ENCODE measurements at regions not wholly inside any gene's neighbourhood (a gene's known extent, or its start where the extent isn't known, plus 50 kb on each side); places are given as distances from the start of the nearest gene placed in this dataset.
A peak's percentile ranks its signal among the peaks of the same experiment; 100 is the strongest.

DNA sequence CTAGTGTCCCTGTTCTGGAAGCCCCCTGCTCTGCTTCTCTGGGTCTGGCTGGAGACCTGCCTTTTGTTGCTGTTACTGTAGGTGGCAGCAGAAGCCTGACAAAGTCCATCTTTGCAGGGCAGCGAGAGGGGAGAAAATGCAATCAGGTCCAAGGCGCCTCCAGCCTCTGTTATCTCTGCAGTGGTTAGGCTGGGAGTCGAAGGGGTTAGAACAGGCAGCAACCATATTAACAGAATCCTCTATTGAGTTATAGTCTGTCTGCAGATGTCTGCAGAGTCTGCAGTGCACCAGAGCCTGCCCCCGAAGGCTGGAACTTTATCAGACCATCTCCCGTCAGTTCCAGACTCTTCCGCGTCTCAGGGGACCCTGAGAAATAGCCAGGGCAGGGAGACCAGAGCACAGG is 404.9 kb upstream of the EEF2KMT start:
- TF ChIP-seq, protein P1, sequence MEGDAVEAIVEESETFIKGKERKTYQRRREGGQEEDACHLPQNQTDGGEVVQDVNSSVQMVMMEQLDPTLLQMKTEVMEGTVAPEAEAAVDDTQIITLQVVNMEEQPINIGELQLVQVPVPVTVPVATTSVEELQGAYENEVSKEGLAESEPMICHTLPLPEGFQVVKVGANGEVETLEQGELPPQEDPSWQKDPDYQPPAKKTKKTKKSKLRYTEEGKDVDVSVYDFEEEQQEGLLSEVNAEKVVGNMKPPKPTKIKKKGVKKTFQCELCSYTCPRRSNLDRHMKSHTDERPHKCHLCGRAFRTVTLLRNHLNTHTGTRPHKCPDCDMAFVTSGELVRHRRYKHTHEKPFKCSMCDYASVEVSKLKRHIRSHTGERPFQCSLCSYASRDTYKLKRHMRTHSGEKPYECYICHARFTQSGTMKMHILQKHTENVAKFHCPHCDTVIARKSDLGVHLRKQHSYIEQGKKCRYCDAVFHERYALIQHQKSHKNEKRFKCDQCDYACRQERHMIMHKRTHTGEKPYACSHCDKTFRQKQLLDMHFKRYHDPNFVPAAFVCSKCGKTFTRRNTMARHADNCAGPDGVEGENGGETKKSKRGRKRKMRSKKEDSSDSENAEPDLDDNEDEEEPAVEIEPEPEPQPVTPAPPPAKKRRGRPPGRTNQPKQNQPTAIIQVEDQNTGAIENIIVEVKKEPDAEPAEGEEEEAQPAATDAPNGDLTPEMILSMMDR (IDR thresholded peaks at IDR 0.05) = peak in 1 of 3 donors; percentile 38
- TF ChIP-seq POLR2A (IDR thresholded peaks at IDR 0.05) (no peak), POLR2AphosphoS5 (IDR thresholded peaks at IDR 0.05) (no peak)

Data from breast epithelium (tissue), 3 donors.